Hepatocyte (in vitro differentiated cells): ENCODE measurements at regions not wholly inside any gene's neighbourhood (a gene's known extent, or its start where the extent isn't known, plus 50 kb on each side); places are given as distances from the start of the nearest gene placed in this dataset.

Source experiments
- DNase-seq: peaks from one replicate; pipeline ENCODE4 v3.0.0-alpha.2; 2016; ENCODE audit warnings: low spot score
- H2AFZ ChIP-seq: fragments of 200-600 bp; sonication (generic); 2 replicates; pipeline ENCODE4 v1.6.0; 2016; ENCODE audit warnings: antibody characterized with exemption, mild to moderate bottlenecking
- H3K27ac ChIP-seq: fragments of 200-600 bp; sonication (generic); 2 replicates; pipeline ENCODE4 v1.5.1; 2016; ENCODE audit warnings: mild to moderate bottlenecking
- H3K27me3 ChIP-seq: fragments of 200-600 bp; sonication (generic); 2 replicates; pipeline ENCODE4 v1.6.1; 2016
- H3K36me3 ChIP-seq: fragments of 200-600 bp; sonication (generic); replicated peaks from 2 replicates; pipeline ENCODE4 v1.5.1; 2016; ENCODE audit warnings: low read depth; ENCODE audit not compliant: insufficient read depth
- H3K4me1 ChIP-seq: fragments of 200-600 bp; sonication (generic); 2 replicates; pipeline ENCODE4 v1.5.1; 2016; ENCODE audit warnings: mild to moderate bottlenecking, moderate library complexity; ENCODE audit not compliant: insufficient read depth
- H3K4me2 ChIP-seq: fragments of 200-600 bp; sonication (generic); 2 replicates; pipeline ENCODE4 v1.6.0; 2016
- H3K4me3 ChIP-seq: fragments of 200-600 bp; sonication (generic); 2 replicates; pipeline ENCODE4 v1.5.1; 2016; ENCODE audit warnings: mild to moderate bottlenecking
- H3K79me2 ChIP-seq: fragments of 200-600 bp; sonication (generic); 2 replicates; pipeline ENCODE4 v1.6.0; 2017; ENCODE audit warnings: mild to moderate bottlenecking
- H3K9me2 ChIP-seq: fragments of 200-600 bp; sonication (generic); replicated peaks from 2 replicates; pipeline ENCODE4 v1.6.0; 2017; ENCODE audit warnings: mild to moderate bottlenecking; ENCODE audit not compliant: insufficient read depth
- H3K9me3 ChIP-seq: fragments of 200-600 bp; sonication (generic); 2 replicates; pipeline ENCODE4 v1.5.1; 2016; ENCODE audit warnings: low read depth, mild to moderate bottlenecking
- H4K20me1 ChIP-seq: fragments of 200-600 bp; sonication (generic); 2 replicates; pipeline ENCODE4 v1.6.0; 2016; ENCODE audit warnings: mild to moderate bottlenecking; ENCODE audit not compliant: insufficient read depth, poor library complexity, severe bottlenecking
- CTCF ChIP-seq: fragments of 200-600 bp; sonication (generic); IDR thresholded peaks from 2 replicates; pipeline ENCODE4 v1.5.1; 2016; ENCODE audit warnings: antibody characterized with exemption, mild to moderate bottlenecking; ENCODE audit not compliant: poor library complexity
- EZH2 ChIP-seq: fragments of 200-600 bp; sonication (generic); IDR thresholded peaks from 2 replicates; pipeline ENCODE4 v1.6.1; 2016; ENCODE audit warnings: antibody characterized with exemption, mild to moderate bottlenecking, borderline replicate concordance
- EZH2phosphoT487 ChIP-seq: fragments of 200-600 bp; sonication (generic); IDR thresholded peaks from one replicate; pipeline ENCODE4 v1.6.1; 2018; ENCODE audit warnings: antibody characterized with exemption, mild to moderate bottlenecking, low read depth, moderate library complexity; ENCODE audit not compliant: unreplicated experiment, severe bottlenecking
- WGBS: methylation state at CpG from one replicate; pipeline ENCODE4 v1.1.6; 2016; ENCODE audit warnings: low lambda C conversion rate; ENCODE audit errors: missing lambda C conversion rate; 5-methylcytosine and 5-hydroxymethylcytosine counted together

- no peak overlapping the region for H2AFZ ChIP-seq
- no peaks in the 10 kb centered on the region for H4K20me1 ChIP-seq
- 87% methylated on average over 8 of the region's 8 CpGs for WGBS
- no peak for DNase-seq
- H3K79me2 ChIP-seq: no peaks in the 10 kb centered on the region
- no peaks in the 10 kb centered on the region for H3K9me2 ChIP-seq
- TF ChIP-seq CTCF: no peak
- no peak for TF ChIP-seq EZH2phosphoT487
- no peak for TF ChIP-seq EZH2
- H3K36me3 ChIP-seq: no peaks in the 10 kb centered on the region
- no peak overlapping the region for H3K4me2 ChIP-seq
- no peaks in the 10 kb centered on the region for H3K9me3 ChIP-seq
- H3K27me3 ChIP-seq: no peaks in the 10 kb centered on the region
- no peak overlapping the region for H3K27ac ChIP-seq
- H3K4me3 ChIP-seq: no peak overlapping the region
- H3K4me1 ChIP-seq: no peaks in the 10 kb centered on the region
Measured at GRCh38 chr3:13134879-13135206, 61.6 kb upstream of the IQSEC1 start.

DNA sequence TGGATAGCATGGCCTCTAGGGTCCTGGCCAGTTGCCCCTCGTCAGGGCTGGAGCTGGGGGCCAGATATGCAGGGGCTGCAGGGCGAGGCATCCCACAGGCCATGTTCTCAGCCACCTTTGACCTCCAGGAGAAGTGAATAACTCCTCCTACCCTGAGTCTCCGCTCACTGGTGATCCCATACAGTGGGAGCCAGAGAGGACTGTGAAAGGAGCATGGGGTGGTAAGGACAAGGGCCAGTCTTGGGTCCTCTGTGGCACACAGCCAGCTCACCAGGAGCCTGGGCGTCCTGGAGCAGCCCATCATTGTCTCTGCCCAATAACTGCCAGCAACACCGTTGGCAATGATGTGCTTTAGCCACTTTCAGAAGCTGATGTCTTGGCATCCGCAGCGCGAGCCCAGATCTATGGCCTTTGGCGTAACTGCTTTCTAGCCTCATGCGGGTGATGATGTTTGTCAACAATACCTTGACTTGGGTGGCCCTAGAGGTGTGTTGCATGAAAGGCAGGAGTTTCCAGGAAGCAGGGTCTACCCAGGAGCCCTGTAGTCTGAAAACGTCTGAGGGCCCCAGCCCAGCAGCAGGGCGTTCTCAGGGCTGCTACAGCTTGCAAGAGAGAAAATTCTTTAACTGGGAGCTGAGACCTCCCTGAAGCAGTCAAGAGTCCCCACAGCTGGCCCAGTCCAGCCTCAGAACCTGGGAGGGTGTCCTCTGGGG is 61.1 kb upstream of the IQSEC1 start:
- Histone ChIP-seq H3K27ac (no peak overlapping the region), H3K4me3 (no peak overlapping the region), H3K9me2 (no peaks in the 10 kb centered on the region), H3K9me3 (no peaks in the 10 kb centered on the region), H4K20me1 (no peaks in the 10 kb centered on the region), H3K36me3 (no peaks in the 10 kb centered on the region), H3K4me1 (no peaks in the 10 kb centered on the region), H3K79me2 (no peaks in the 10 kb centered on the region), H3K4me2 (no peak overlapping the region), H2AFZ (no peak overlapping the region), H3K27me3 (no peaks in the 10 kb centered on the region)
- TF ChIP-seq EZH2phosphoT487 (no peak), CTCF (no peak), EZH2 (no peak)
- DNase-seq: no peak
- 89% methylated on average over 12 of the region's 12 CpGs for WGBS

DNA sequence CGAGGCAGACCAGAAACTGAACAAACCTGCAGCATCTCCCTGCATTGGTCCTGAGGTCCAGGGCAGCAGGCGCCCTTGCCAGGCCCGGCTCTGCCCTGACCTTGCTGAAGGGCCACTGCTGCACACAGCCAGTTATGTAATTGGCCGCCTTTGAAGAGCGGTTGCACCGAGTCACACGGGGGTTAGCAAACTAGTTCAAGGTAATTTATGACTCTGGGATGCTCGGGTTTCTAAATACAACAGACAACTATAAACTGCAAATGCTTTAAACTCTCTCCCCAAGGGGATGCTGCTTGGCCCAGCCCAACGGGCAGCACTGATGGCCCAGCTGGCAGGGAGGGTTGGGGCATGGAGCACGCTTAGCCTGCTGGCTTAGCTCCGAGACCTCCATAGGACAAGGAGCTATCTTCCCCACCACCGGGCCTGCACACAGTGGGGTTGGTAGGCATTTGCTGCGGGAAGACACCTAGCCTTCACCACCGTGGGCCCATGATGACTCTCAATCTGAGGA is 60.3 kb upstream of the IQSEC1 start:
- H3K4me2 ChIP-seq: no peak overlapping the region
- no peak for TF ChIP-seq EZH2
- no peak for TF ChIP-seq EZH2phosphoT487
- TF ChIP-seq CTCF: no peak
- H3K27ac ChIP-seq: no peak overlapping the region
- no peaks in the 10 kb centered on the region for H3K9me3 ChIP-seq
- no peaks in the 10 kb centered on the region for H3K4me1 ChIP-seq
- H3K4me3 ChIP-seq: no peak overlapping the region
- no peak for DNase-seq
- H3K36me3 ChIP-seq: no peaks in the 10 kb centered on the region
- H3K9me2 ChIP-seq: no peaks in the 10 kb centered on the region
- no peaks in the 10 kb centered on the region for H3K27me3 ChIP-seq
- H3K79me2 ChIP-seq: no peaks in the 10 kb centered on the region
- H4K20me1 ChIP-seq: no peaks in the 10 kb centered on the region
- H2AFZ ChIP-seq: no peak overlapping the region
- 84% methylated on average over 14 of the region's 14 CpGs for WGBS
